LNCAP (cell line): ENCODE measurements at regions not wholly inside any gene's neighbourhood (a gene's known extent, or its start where the extent isn't known, plus 50 kb on each side); places are given as distances from the start of the nearest gene placed in this dataset.

Experiments used
- TF ChIP-seq, protein P1 (sequence below): fragments of 450-650 bp; IDR thresholded peaks from 2 replicates; pipeline ENCODE4 v1.5.1; 2017; ENCODE audit warnings: mild to moderate bottlenecking

DNA sequence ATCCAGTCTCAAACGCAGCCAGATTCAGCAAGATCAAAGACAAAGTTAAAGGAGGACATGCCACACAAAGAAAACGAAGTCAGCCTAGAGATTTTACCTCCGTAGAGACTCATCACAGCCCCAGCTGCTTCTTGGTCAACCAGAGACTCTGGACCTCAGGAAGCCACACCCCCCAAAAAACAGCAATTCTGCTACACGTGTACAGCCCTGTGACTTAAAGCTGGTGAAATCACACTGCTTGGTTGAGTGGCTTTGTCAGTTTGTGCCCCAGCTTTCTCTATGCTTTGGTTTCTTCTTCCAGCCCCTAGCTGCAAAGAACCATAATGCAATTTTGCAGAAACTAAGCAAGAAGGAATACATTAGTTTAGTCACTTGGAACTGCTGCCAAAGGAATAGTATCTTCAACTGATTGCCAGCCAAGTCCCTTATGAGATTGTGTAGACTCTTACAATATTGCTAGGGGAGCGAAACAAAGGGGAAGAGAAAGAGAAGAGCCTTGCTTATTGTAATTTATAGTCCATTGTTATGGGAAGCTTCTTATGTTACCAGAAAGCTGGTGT is 158.8 kb upstream of the ZNF462 start:
- TF ChIP-seq, protein P1, sequence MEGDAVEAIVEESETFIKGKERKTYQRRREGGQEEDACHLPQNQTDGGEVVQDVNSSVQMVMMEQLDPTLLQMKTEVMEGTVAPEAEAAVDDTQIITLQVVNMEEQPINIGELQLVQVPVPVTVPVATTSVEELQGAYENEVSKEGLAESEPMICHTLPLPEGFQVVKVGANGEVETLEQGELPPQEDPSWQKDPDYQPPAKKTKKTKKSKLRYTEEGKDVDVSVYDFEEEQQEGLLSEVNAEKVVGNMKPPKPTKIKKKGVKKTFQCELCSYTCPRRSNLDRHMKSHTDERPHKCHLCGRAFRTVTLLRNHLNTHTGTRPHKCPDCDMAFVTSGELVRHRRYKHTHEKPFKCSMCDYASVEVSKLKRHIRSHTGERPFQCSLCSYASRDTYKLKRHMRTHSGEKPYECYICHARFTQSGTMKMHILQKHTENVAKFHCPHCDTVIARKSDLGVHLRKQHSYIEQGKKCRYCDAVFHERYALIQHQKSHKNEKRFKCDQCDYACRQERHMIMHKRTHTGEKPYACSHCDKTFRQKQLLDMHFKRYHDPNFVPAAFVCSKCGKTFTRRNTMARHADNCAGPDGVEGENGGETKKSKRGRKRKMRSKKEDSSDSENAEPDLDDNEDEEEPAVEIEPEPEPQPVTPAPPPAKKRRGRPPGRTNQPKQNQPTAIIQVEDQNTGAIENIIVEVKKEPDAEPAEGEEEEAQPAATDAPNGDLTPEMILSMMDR: no peak

DNA sequence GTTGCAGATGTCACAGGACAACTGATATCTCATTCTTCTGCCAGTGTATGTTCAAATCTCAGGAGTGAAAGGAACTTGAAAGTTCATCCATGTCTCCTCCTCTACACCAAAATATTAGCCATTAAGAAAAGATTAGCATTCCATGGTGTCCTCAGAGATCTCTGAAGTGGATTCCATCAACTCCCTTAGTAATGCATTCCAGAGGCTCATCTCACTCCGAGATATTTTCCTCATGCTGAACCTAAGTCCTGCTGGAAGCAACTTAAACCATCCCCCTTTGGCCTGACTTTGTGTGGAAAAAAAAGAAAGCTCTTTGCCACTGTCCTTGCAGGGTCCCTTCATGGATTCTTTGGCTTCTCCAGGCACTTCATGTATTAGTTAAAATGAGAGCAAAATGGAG is 155.7 kb upstream of the ZNF462 start:
- TF ChIP-seq, protein P1: no peak

DNA sequence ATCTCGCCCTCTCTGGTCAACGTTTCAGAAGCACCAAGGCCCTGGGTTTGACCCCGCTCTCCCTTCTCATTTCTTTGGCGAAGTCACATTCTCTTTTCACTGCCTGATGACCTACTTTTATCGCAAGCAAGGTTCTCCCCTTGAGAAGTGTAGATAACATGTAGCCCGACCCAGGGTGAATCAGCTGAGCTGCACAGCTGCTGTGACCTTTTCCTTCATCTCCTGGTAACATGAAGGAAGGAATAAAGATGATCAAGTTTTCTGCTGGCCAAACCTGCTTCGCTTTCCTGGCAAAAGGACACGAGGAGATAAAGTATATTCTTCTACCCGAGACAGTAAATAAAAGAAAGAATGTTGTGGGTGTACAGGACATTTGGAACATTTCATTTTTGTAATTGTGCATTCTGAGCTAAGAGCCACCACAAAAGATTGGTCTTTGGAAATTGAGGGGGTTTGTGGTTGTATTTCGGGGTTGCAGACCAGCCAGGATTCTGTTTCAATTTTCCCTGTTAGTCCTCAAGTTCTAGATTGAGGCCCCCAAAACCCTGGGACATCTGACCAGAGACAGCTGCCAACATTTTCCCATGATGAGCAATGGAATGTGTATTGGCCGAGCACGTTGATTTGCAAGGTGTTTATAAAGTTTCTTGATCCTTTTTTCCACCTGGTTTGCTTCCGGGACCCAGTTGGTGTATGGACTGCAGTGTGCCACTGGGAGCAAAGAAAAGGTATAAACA is 155.1 kb upstream of the ZNF462 start:
- TF ChIP-seq, protein P1: no peak

DNA sequence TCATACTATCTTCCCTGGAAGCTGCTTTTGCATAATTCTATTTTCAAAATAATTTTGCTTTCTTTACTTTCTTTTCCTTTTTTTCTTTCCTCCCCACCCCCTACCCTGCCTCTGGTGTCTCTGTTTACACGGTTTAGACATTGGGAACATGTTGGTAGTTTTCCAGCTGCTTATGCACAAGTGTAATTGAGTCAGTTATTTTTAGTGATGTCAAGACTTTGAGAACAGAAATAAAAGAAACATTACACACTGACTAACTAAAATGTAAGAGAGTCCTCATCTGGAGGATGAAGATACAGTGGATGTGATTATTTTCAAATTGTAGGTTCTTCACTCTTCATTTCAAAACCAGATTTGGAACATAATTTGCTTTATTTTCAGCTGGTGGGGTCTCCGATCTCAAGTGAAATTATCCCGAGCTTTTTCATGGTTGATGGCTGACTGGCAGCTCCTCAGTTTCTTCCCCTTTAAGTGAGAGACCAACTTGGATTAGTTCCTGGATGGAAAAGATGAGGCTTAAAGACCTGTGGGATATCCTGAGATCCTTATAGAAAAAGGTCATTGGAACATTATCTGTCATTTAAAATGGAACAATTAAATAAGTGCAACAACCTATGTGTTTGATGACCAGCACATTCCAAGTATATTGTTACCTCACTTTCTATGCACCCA is 154.4 kb upstream of the ZNF462 start:
- TF ChIP-seq, protein P1: no peak

DNA sequence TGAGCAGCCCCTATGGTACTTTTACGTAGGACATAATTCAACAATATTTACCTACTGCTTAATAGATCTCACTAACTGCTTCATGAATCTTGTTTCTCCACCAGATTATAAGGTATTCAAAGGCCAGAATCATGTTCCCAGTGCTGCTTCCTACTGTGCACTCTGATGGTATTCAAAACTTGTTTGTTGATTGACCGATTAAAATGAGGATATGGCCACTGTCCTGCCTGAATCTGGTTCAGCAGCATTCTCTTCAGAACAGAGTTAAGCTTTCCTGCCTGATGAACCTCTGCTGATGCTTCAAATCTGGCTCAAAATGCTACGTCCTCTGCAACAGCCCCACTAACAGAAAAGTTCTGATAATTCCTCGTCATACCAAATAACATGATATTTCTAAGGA is 150.7 kb upstream of the ZNF462 start:
- TF ChIP-seq, protein P1: no peak

DNA sequence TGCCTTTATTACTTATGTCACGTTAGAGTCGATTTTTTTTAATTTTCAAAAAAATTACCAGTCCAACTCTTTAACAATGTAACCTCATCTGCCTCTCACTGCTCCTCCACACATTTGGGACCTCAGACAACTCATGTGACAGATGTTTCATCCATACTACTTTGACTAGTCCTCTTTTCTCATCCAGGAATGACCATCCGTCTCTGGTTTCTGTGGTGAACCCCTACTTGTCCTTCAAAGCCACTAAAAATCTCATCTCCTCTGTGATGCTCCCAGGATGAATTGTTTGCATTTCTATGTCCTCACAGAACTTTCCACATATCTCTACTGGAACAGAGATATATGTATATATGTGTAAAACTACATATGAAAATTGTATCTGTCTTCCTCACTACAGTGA is 149.8 kb upstream of the ZNF462 start:
- TF ChIP-seq, protein P1: no peak

DNA sequence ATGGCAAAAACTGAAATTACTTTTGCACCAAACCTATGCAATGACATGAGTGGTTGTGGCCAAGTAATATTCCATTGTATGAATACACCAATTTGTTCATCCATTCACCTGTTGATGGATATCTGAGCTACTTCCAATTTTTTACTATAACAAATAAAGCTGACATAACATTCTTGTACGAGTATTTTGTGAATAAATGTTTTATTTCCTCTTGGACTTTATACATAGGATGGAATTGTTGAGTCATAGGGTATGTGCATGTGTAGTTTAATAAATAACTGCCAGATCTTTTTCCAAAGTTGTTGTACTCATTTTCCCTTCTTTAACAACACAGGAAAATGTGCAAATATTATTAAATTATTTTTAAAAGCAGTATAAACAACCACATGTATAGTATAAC is 146.1 kb upstream of the ZNF462 start:
- TF ChIP-seq, protein P1: no peak
